SH-SY5Y (cell line): ENCODE measurements at regions not wholly inside any gene's neighbourhood (a gene's known extent, or its start where the extent isn't known, plus 50 kb on each side); places are given as distances from the start of the nearest gene placed in this dataset.

Source experiments
- GATA2 ChIP-seq: IDR thresholded peaks from 2 replicates; pipeline ENCODE4 v1.6.1; 2011; ENCODE audit warnings: mild to moderate bottlenecking, low read depth, low read length
- GATA3 ChIP-seq: IDR thresholded peaks from 2 replicates; pipeline ENCODE4 v1.6.1; 2011; ENCODE audit warnings: low read depth, mild to moderate bottlenecking, low read length, moderate library complexity

GRCh38 chr3:182728238-182728637, 65.1 kb upstream of the ATP11B start:
- TF ChIP-seq GATA2 (no peak), GATA3 (no peak)
